ENCODE measurements at regions not wholly inside any gene's neighbourhood (a gene's known extent, or its start where the extent isn't known, plus 50 kb on each side); places are given as distances from the start of the nearest gene placed in this dataset.

- H3K27me3 ChIP-seq (ENCODE audit: insufficient read depth, low read length): no peaks in the 10 kb centered on the region
- no peak overlapping the region for H3K4me3 ChIP-seq (ENCODE audit: low read depth, low read length, poor library complexity, severe bottlenecking)
- no peak overlapping the region for H2AFZ ChIP-seq (ENCODE audit: low read length)
- H3K9me3 ChIP-seq (ENCODE audit: low read length): no peaks in the 10 kb centered on the region
- no peak overlapping the region for H3K27ac ChIP-seq (ENCODE audit: low read depth, low read length, poor library complexity, severe bottlenecking)
- no peaks in the 10 kb centered on the region for H3K36me3 ChIP-seq (ENCODE audit: insufficient read depth, low read length)
- H3F3A ChIP-seq (ENCODE audit: insufficient read depth, low read length): no peaks in the 10 kb centered on the region
- no peaks in the 10 kb centered on the region for H3K9me2 ChIP-seq (ENCODE audit: low read depth, low read length)
- no peaks in the 10 kb centered on the region for H3K4me1 ChIP-seq (ENCODE audit: insufficient read depth, low read length, severe bottlenecking)
- H3K79me2 ChIP-seq (ENCODE audit: insufficient read depth, low read length): no peaks in the 10 kb centered on the region
- H4K20me1 ChIP-seq (ENCODE audit: insufficient read depth, low read length): no peaks in the 10 kb centered on the region
- H3K4me2 ChIP-seq (ENCODE audit: low read length): no peak overlapping the region
- TF ChIP-seq CTCF (IDR thresholded peaks at IDR 0.05; ENCODE audit: low read length) (no peak), EZH2 (IDR thresholded peaks at IDR 0.05; ENCODE audit: borderline replicate concordance, low read length) (no peak)
- H3K9ac ChIP-seq (ENCODE audit: low read length): no peak overlapping the region
These were observed 678.3 kb upstream of the LRRN3 start for GRCh38 chr7:110412614-110413013.

GRCh38 chr7:110413038-110413437, 677.9 kb upstream of the LRRN3 start:
- H3F3A ChIP-seq (ENCODE audit: insufficient read depth, low read length): no peaks in the 10 kb centered on the region

DNA sequence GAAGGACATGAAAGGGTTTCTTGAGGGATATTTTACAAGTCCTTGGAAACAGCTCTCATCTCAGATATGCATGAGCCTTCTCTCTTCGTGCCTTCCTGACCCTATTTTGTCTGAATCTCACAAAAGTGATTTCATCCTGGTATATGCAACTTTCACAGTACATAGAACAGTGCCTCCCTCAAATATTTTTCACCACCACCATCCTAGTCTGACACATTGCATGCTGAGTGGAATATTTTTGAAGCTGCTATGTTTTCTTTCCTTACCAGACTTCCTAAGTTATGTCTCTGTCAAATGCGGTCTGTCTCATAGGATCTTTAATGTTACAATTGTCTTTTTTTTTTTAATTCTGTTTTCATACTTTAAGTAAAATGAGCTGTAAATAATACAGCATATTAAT, 673.3 kb upstream of the LRRN3 start:
- no peak overlapping the region for H3K27ac ChIP-seq (ENCODE audit: low read depth, low read length, poor library complexity, severe bottlenecking)
- H3K9me3 ChIP-seq (ENCODE audit: low read length): no peaks in the 10 kb centered on the region
- H3K9ac ChIP-seq (ENCODE audit: low read length): no peak overlapping the region
- H3F3A ChIP-seq (ENCODE audit: insufficient read depth, low read length): no peaks in the 10 kb centered on the region
- H3K79me2 ChIP-seq (ENCODE audit: insufficient read depth, low read length): no peaks in the 10 kb centered on the region
- H3K4me3 ChIP-seq (ENCODE audit: low read depth, low read length, poor library complexity, severe bottlenecking): no peak overlapping the region
- no peaks in the 10 kb centered on the region for H3K36me3 ChIP-seq (ENCODE audit: insufficient read depth, low read length)
- H3K4me2 ChIP-seq (ENCODE audit: low read length): no peak overlapping the region
- no peaks in the 10 kb centered on the region for H3K27me3 ChIP-seq (ENCODE audit: insufficient read depth, low read length)
- no peaks in the 10 kb centered on the region; the same call in 1 of the 2 replicates for H4K20me1 ChIP-seq (ENCODE audit: insufficient read depth, low read length)
- no peak overlapping the region for H2AFZ ChIP-seq (ENCODE audit: low read length)
- H3K4me1 ChIP-seq (ENCODE audit: insufficient read depth, low read length, severe bottlenecking): no peaks in the 10 kb centered on the region
- H3K9me2 ChIP-seq (ENCODE audit: low read depth, low read length): no peaks in the 10 kb centered on the region
- TF ChIP-seq EZH2 (IDR thresholded peaks at IDR 0.05; ENCODE audit: borderline replicate concordance, low read length): no peak
- TF ChIP-seq CTCF (IDR thresholded peaks at IDR 0.05; ENCODE audit: low read length): no peak

More at GRCh38 chr7:110413038-110413437, 677.9 kb upstream of the LRRN3 start:
- H3K36me3 ChIP-seq (ENCODE audit: insufficient read depth, low read length): no peaks in the 10 kb centered on the region
- H3K27ac ChIP-seq (ENCODE audit: low read depth, low read length, poor library complexity, severe bottlenecking): no peak overlapping the region
- no peaks in the 10 kb centered on the region for H3K9me3 ChIP-seq (ENCODE audit: low read length)
- no peaks in the 10 kb centered on the region for H3K9me2 ChIP-seq (ENCODE audit: low read depth, low read length)
- H3K79me2 ChIP-seq (ENCODE audit: insufficient read depth, low read length): no peaks in the 10 kb centered on the region
- no peaks in the 10 kb centered on the region for H3K4me1 ChIP-seq (ENCODE audit: insufficient read depth, low read length, severe bottlenecking)
- H3K9ac ChIP-seq (ENCODE audit: low read length): no peak overlapping the region
- H3K4me3 ChIP-seq (ENCODE audit: low read depth, low read length, poor library complexity, severe bottlenecking): no peak overlapping the region
- no peak overlapping the region for H3K4me2 ChIP-seq (ENCODE audit: low read length)
- no peaks in the 10 kb centered on the region for H4K20me1 ChIP-seq (ENCODE audit: insufficient read depth, low read length)
- TF ChIP-seq EZH2 (IDR thresholded peaks at IDR 0.05; ENCODE audit: borderline replicate concordance, low read length): no peak
- no peaks in the 10 kb centered on the region for H3K27me3 ChIP-seq (ENCODE audit: insufficient read depth, low read length)
- no peak overlapping the region for H2AFZ ChIP-seq (ENCODE audit: low read length)

DNA sequence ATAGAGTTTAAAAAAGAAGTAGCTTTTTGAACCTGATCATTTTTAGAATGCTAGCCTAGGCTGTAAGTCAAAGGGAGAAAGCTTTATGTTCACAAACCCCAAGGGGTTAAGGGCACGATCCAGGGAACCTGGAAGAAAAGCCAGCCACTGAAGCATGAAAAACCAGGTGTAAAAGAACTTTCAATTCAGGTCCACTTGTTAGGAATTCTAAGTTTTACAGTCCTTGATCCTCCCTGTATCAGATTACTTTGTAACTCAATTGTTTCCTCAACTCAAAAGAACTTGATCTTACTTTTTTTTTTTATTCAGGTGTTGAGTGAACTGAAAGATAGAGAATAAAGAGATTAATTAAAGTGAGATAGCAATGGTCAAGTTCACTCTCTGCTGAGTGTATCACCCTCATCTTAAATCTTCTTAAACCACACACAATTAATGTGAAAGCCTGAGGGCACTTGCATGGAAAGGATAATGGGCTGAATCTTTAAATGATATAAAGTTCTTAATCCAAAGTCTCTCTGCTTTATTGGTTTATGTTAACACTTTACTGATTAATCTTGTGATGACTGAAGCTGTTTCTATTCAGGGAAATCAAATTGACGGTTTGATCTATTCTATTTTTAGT, 672.2 kb upstream of the LRRN3 start:
- H3K9me2 ChIP-seq (ENCODE audit: low read depth, low read length): no peaks in the 10 kb centered on the region
- no peak overlapping the region for H3K4me3 ChIP-seq (ENCODE audit: low read depth, low read length, poor library complexity, severe bottlenecking)
- no peaks in the 10 kb centered on the region; the same call in 1 of the 2 replicates for H4K20me1 ChIP-seq (ENCODE audit: insufficient read depth, low read length)
- no peak overlapping the region for H3K4me2 ChIP-seq (ENCODE audit: low read length)
- no peaks in the 10 kb centered on the region for H3K4me1 ChIP-seq (ENCODE audit: insufficient read depth, low read length, severe bottlenecking)
- H3K79me2 ChIP-seq (ENCODE audit: insufficient read depth, low read length): no peaks in the 10 kb centered on the region
- no peak overlapping the region for H3K27ac ChIP-seq (ENCODE audit: low read depth, low read length, poor library complexity, severe bottlenecking)
- TF ChIP-seq CTCF (IDR thresholded peaks at IDR 0.05; ENCODE audit: low read length) (no peak), EZH2 (IDR thresholded peaks at IDR 0.05; ENCODE audit: borderline replicate concordance, low read length) (no peak)
- H2AFZ ChIP-seq (ENCODE audit: low read length): no peak overlapping the region
- no peaks in the 10 kb centered on the region for H3K36me3 ChIP-seq (ENCODE audit: insufficient read depth, low read length)
- no peaks in the 10 kb centered on the region for H3F3A ChIP-seq (ENCODE audit: insufficient read depth, low read length)
- no peaks in the 10 kb centered on the region for H3K27me3 ChIP-seq (ENCODE audit: insufficient read depth, low read length)
- no peak overlapping the region for H3K9ac ChIP-seq (ENCODE audit: low read length)
- H3K9me3 ChIP-seq (ENCODE audit: low read length): no peaks in the 10 kb centered on the region
